ENCODE measurements at regions not wholly inside any gene's neighbourhood (a gene's known extent, or its start where the extent isn't known, plus 50 kb on each side); places are given as distances from the start of the nearest gene placed in this dataset.
"Not testable (repeated sequence)": the region's sequence is repeated elsewhere in the genome, so short reads cannot be mapped to it uniquely, and the experiment has no call there.

DNA sequence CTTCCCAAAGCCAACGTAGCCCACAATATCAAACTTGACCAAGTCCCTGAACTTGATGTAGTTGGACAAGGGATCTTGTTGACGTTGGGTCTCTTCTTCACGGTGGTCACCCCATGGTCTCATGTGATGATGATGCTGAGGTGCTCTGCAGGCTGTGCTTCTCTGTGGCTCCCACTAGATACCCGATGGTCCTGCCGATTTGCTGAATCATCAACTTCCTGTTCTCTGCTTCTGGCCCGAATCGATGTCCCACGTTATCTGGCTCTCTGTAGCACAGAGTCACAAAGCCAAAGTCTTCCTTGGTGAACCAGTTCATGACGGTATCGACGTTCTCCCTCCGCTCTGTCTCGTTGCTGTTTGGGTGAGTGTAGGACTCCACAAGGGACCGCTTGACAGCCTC lies 201.0 kb downstream of the ADRA2C start:
- DNase-seq: not testable (repeated sequence)

DNA sequence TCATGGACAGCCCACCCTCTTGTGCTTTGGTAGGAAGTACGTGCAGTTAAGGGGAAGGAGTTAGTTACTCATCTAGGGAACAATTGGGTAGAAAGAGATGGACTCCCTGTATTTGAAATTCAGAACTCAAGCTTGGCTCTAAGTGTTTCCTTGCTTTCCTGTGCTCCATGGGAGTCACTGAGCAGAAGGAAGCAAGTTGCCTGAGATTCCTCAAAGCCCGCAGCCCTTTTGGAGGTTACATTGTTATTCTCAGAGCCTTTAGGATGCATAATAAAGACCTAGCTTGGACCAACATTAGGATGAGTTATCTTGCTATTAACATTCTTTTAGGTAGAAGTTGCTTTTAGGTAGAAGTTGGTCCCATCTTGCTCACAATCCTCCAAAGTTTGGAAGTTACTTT lies 206.4 kb downstream of the ADRA2C start:
- DNase-seq: not testable (repeated sequence)

DNA sequence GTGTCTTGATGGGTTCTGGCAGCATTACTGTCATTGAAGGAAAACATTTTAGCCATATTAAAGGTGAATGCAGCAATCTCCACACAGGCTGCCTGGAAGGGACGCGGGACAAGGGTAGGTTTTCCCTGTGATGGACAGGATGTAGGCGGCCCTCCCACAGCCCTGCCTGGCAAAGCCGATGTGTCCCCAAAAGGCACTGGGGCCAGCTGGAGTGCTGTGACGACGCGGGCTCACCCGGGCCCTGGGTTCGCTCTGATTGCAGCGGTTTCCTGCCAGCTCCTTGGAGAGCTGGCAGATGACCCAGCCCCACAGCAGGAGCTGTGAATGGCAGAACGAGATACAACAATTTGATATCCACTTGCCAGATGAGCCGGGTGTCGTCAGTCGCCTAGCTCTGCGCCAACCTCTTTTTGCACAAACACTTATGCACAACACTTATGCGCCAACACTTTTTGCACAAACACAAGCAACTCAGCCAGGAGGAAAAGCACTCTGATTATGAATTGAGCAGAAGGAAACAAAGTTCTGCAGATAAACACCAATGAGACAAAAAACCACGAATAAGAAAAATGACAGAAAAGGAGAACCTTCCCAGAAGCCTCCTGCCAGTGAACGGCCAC lies 207.5 kb downstream of the ADRA2C start:
- DNase-seq: not testable (repeated sequence)

DNA sequence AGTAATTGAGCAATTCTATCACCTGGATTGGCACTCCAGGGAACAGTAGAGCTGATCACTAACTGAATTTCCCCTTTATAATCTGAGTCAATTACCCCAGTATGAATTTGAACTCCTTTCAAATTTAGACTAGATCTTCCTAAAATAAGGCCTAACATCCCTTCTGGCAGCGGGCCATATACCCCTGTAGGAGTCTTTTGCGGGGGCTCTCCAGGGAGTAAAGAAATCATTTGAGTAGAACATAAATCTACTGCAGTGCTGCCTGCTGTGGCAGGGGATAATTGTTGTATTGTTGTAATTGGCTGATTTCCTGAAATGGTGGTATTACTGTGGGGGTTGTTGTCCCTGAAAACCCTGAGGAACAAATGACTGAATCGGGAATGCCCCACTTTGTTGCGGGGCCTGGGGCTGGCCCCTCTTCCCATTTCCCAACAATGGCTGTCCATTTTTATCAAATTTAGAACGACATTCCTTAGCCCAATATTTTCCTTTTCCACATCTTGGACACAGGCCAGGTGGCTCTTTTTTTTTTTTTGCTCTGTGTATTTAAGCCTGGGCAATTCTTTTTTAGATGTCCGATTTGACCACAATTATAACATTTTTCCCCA lies 217.4 kb downstream of the ADRA2C start:
- DNase-seq: not testable (repeated sequence)

DNA sequence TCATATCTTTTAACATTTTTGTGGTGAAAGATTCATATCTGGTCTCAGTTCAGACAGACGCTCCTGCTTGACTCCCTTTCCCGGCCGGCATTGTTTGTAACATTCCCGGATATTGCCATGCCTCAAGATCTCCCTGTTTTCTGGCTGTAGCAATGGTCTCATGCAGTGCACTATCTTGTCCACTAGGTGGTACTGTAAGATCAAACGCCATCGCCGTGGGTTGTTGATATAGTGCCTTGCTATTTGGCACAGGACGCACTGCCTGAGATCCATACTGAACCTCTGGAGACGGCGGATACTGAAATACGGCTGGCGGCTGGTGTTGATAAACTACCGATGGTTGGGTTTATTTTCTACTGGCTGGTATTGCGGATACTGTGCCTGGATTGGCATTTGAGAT lies 218.6 kb downstream of the ADRA2C start:
- DNase-seq: not testable (repeated sequence)

DNA sequence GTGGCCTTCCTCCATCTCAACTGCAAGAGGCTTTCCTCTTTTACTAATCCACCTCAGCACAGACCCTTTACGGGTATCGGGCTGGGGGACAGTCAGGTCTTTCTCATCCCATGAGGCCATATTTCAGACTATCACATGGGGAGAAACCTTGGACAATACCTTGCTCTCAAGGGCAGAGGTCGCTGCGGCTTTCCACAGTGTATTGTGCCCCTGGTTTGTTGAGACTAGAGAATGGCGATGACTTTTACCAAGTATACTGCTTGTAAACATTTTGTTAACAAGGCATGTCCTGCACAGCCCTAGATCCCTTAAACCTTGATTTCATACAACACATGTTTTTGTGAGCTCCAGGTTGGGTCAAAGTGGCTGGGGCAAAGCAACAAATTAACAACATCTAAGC lies 220.2 kb downstream of the ADRA2C start:
- DNase-seq: not testable (repeated sequence)

DNA sequence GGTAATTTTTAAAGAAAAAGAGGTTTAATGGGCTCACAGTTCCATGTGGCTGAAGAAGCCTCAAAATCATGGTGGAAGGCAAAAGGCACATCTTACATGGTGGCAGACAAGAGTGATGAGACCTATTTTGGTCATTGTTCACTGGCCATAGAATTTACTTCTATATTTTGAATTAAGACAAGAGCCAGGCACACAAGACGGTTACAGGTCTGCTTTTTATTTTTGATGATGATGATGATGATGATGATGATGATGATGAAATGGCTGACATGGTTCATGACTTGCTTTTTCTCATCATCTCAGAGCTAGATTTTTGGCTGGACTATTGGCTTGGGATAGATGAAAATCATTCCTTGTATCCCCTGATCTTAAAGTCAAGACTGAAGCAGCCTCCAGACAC lies 229.3 kb downstream of the OTOP1 start:
- not testable (repeated sequence) for DNase-seq

DNA sequence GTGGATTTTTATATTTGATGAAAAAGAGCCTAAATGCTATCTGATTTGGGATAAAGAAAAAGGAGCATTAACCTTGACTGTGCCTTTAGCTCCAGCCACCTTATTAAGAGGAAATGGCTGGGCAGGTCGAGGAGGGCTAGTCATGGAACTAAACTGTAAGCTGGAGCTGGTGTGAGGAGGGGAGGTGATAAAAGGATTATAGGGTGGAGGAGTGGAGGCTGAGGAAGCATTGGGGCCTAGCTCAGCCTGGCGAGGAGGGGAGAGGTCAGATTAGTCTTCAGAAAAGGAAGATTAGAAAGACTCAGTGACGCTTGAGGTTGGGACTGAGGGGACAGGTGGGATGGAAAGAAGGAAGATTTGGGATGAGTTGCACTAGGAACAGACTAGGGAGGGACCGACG lies 222.7 kb downstream of the OTOP1 start:
- not testable (repeated sequence) for DNase-seq

DNA sequence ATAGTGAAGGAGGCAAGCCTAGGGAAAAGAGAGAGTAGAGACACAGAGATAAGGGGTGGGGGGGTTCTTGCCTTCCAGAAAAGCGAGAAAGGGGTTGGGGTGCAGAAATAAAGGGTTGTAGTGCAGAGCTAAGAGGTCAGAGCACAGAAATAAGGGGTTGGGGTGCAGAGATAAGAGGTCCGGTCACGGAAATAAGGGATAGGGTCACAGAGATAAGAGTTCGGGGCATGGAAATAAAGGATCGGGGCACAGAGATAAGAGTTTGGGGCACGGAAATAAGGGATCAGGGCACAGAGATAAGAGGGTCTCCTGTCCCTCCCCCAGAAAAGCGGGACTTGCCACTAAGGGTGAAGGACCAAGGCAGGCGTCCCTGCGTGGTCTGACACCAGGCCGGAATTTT lies 222.0 kb downstream of the OTOP1 start:
- DNase-seq: not testable (repeated sequence)

DNA sequence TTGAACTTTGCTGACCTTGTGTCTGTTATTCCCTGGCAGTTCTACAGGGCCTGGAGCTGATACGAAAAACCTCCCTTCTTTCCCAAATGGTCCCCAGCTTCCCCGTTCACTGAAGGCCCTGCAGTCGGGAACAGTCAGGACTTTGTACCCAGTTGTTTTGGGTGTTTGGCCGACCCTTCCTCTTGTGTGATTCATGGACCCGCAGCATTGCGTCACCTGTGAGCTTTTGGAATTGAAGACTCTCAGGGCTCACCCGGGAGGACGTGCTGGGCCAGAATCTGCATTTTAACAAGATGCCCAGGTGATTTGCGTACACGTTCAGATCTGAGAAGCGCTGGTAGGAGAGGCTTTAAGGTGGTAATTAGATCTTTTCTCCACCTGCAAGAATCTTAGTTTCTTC lies 220.4 kb downstream of the OTOP1 start:
- not testable (repeated sequence) for DNase-seq

DNA sequence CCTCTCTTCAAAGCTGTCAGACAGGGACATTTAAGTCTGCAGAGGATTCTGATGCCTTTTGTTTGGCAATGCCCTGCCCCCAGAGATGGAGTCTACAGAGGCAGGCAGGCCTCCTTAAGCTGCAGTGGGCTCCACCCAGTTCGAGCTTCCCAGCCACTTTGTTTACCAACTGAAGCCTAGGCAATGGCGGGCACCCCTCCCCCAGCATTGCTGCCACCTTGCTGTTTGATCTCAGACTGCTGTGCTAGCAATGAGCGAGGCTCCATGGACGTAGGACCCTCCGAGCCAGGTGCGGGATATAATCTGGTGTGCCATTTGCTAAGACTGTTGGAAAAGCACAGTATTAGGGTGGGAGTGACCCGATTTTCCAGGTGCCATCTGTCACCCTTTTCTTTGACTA lies 207.7 kb downstream of the OTOP1 start:
- not testable (repeated sequence) for DNase-seq

DNA sequence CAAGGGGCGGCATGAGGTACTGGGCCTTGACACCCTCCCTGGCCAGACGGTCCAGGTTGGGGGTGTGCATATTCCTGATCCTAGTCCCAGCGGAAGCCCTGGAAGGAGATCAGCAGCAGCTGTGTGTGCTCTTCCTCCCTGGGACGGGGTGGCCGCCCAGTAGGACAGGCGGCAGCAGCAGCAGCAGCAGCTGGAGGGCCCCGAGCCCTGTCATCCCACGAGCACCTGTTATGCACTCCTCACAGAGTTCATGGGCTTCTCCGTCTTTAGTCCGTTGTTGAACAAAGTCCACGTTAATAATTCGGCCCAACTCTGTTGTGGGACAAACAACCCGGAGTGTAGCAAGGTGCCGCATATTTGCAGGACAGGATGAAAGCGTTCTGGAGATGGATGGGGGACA lies 205.6 kb downstream of the OTOP1 start:
- not testable (repeated sequence) for DNase-seq

DNA sequence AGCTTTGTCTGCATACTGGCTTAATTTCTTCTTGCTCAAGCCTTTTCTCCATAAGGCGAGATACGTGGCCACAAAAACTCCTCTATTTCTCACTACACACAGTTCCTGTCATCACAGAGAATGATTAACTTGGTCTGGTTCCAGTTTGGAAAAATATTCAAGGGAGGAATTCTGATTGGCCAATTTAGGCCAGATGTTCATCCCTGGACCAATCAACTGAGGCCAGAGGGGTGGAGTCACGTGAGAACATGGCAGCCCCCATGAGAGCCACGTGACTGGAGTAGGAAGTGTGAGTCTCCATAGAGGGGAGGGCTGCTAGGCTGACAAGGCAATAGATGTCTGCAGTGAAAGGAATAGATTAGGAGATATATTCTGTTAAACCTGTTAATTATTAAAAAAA lies 200.0 kb downstream of the OTOP1 start:
- not testable (repeated sequence) for DNase-seq

DNA sequence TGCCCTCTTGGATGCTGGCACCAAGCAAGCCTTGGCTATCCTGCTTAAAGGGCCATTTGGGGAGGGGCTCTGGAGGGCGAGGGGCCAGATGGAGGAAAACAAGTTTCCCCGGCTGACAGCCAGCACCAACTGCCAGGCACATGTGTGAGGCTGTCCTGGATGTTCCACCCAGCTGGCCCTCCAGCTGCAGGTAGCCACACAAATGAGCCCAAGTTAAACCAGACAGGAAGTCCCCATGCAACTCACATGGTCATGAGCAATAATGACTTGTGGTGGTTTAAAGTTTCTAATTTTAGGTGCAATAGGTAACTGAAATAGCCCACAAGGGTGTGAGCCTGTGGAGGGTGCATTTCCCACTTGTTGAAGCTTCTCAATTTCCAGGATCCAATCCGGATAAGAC lies 198.0 kb downstream of the OTOP1 start:
- not testable (repeated sequence) for DNase-seq

DNA sequence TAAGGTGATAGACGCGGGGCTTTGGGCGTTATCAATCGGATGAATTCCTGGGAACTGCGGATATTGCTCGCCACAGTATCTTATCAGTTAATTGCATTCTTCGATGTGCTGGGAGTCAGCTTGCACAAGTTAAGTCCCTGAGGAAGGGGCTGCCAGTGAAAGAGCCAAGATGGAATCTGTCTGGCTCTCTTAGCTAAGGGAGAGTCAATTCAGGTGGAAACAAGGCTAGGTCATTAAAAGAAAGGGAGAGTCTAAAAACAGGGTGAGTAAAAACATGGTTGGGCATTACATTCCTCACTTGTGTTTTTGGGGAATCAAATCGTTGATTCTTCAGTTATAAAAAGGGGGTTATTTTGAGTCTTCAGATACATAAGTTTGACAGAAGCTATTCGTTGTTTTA lies 196.2 kb downstream of the OTOP1 start:
- DNase-seq: not testable (repeated sequence)

DNA sequence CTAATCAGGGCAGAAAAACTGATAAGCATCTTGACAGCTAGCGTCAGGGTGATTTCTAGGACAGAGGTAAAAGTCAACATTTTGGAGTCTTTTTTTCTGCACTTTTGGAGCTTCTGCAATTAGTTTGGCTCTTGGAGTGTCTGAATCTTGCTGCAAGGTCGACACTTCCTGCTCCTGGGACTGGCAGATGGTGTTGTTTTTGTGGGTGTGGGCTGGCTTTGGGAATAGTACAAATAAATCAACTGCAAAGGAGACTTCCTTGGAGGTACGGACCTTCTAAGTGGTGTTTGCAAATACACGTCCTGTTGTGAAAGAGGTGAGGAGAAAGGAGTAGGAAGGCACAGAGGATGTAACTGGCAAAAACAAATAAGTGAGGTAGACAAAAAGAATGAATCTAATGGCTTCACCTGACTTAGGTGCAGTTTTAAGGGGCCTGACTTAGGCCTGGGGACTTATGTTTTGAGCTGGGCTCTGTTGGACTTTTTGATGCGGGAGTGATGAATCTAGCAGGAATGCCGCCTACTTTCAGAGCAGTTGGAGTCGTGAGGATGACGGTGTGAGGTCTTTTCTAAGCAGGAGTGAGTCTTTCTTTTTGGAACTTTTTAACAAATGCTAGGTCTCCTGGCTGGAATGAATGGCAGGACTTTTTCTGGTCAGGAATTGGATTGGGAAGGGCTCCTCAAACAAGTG lies 195.1 kb downstream of the OTOP1 start:
- DNase-seq: not testable (repeated sequence)

DNA sequence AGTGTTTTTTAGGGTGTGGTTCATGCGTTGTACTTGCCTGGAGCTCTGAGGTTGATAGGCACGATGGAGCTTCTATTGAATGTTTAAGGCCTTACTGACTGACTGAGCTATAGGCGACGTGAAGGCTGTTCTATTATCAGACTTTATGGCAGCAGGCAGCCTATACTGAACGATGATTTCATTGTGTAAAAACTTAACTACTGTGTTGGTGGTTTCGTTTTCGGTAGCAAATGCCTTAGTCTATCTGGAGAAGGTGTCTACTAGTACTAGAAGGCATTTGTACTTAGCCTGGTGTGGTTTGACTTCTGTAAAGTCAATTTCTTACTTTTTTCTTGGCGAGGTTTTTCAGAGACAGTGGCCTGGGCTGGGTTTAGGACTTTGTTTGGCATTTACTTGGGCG lies 194.4 kb downstream of the OTOP1 start:
- not testable (repeated sequence) for DNase-seq

DNA sequence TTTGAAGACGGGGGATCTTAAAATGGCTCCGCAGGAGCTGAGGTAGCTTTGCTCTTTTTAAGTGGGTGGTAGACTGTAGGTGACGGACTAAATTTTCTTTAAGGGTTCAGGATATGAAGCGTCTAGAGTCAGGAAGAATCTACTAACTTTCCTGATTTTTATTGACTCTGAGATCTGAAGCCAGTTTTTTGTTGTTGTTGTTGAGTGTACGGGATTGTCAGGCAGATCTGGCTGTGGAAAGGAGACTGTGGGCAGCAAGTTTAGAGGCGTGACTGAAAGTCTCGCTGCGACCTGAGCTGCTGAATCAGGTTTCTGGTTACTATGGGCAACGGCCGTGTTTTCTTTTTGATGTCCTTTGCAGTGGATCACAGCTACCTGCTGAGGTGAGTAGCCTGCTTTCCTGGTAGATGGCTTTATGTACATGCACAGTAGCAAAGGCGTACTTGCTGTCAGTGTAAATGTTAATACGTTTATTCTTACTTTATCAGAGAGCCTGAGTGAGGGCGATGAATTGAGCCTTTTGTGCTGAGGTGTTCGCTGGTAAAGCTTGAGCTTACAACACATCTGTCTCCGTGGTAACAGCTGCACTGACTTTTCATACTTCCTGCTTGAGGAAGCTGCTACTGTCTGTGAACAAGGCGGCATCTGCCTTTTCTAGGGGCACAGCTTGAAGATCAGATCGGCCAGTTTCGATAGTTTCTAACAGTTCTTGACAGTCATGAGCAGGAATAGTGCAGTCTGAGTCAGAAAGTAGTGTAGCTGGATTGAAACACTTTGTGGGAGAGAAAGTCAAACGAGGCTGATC lies 193.7 kb downstream of the OTOP1 start:
- not testable (repeated sequence) for DNase-seq

DNA sequence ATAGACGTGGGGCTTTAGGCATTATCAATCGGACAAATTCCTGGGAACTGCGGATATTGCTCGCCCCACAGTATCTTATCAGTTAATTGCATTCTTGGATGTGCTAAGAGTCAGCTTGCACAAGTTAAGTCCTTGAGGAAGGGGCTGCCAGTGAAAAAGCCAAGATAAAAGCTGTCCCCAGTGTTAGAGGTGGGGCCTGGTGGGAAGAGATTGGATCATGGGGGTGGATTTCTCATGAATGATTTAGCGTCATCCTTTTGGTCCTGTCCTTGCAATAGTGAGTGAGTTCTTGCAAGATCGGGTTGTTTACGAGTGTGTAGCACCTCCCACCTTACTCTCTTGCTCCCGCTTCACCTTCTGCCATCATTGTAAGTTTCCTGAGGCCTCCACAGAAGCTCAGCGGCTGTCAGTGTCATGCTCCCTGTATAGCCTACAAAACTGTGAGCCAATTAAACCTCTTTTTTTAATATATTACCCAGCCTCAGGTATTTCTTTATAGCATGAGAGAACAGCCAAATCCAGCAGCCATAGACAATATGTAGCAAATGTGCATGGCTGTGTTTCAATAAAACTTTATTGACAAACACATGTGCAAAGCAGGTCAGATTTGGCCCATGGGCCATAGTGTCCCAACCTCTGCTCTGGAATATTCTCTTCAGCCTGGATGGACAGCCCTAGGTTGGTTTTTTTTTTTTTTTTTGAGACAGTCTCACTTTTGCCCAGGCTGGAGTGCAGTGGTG lies 189.2 kb downstream of the OTOP1 start:
- DNase-seq: not testable (repeated sequence)

DNA sequence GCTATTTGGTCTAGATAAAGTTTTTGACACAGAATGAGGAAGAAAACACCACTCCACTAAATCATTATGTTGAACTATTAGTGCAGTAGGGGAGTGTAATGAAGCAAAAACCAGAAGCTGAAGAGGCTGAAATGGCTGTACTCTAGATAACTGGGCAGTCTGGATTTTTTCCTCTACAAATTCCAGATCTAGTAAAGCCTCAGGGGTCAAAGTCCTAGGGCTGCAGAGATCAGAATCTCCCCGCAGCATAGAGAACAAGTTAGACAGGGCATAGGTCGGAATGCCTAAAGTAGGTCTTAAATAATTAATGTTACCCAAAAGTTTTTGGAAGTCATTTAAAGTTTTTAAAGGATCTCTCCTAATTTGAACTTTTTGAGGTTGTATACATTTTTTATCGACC lies 180.9 kb downstream of the OTOP1 start:
- not testable (repeated sequence) for DNase-seq

DNA sequence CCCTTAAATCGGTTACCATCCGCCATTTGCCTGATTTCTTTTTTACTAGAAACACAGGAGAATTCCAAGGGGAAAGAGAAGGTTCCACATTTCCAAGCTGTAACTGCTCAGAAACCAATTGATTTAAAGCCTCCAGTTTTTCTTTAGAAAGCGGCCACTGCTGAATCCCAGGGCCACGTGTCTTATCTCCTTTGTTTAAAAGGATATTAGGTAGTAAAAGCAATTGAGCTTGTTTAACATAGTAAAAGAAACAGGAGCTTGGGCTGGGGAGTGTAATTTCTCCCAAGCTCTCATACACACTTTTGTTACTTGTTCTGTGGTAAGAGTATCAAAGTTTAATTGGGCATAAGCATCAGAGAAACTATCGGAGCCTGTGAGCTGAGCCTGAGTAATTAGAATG lies 180.0 kb downstream of the OTOP1 start:
- not testable (repeated sequence) for DNase-seq

DNA sequence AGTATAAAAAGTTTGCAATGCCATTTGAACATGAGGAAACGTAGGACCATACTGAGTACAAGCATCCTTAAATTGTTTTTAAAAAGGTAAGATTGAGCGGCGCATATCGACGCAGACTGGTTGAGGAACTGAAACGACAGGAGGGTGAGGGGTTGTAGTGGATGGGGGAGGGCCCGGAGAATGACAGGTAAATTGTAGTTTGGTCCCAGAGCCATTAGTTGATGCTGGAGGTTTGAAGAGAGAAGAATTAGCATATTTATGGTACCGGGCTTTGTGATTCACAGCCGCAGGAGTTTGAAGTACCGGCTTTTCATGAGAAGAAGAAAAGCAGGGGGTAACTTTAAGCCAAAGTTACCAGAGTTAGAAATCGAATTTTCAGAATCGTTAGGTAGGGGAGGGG lies 179.5 kb downstream of the OTOP1 start:
- DNase-seq: not testable (repeated sequence)

DNA sequence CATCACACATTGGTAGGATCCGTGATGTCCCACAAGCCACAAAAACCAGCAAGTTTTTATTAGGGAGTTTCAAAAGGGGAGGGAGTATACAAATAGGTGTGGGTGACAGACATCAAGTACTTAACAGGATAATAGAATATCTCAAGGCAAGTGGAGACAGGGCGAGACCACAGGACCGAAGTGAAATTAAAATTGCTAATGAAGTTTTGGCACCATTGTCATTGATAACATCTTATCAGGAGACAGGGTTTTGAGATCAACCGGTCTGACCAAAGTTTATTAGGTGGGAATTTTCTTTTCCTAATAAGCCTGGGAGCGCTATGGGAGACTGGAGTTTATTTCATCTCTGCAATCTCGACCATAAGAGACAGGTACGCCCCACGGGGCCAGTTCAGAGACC lies 178.5 kb downstream of the OTOP1 start:
- DNase-seq: not testable (repeated sequence)
